WTC11 (cell line): ENCODE measurements at regions not wholly inside any gene's neighbourhood (a gene's known extent, or its start where the extent isn't known, plus 50 kb on each side); places are given as distances from the start of the nearest gene placed in this dataset.

Experiments
- CTCF ChIP-seq: fragments of 200-600 bp; IDR thresholded peaks from 2 replicates; pipeline ENCODE4 v1.8.0; 2022; ENCODE audit warnings: antibody characterized with exemption
- HMGA2 ChIP-seq: fragments of 250-450 bp; sonication (Bioruptor Pico); IDR thresholded peaks from 2 replicates; pipeline ENCODE4 v1.4.0; 2021; ENCODE audit warnings: mild to moderate bottlenecking, moderate library complexity
- JUN ChIP-seq: sonication (generic); formaldehyde crosslinking; IDR thresholded peaks from 2 replicates; pipeline ENCODE4 v1.8.0; 2023; ENCODE audit warnings: mild to moderate bottlenecking, missing genetic modification reagents
- NR3C1 ChIP-seq: sonication (generic); formaldehyde crosslinking; conservative IDR thresholded peaks from 2 replicates; pipeline ENCODE4 v1.8.1; 2023; ENCODE audit warnings: low read depth, mild to moderate bottlenecking, missing genetic modification reagents
- ZNF423 ChIP-seq: fragments of 250-450 bp; sonication (Bioruptor Pico); IDR thresholded peaks from 2 replicates; pipeline ENCODE4 v2.1.2; 2022; ENCODE audit warnings: mild to moderate bottlenecking, moderate library complexity

- no peak for TF ChIP-seq NR3C1 (CRISPR knock-in tag)
- no peak for TF ChIP-seq CTCF
- no peak for TF ChIP-seq ZNF423 (CRISPR knock-in tag)
- no peak for TF ChIP-seq HMGA2 (CRISPR knock-in tag)
- TF ChIP-seq JUN (CRISPR knock-in tag) = no peak
Observed at GRCh38 chr2:54377901-54378493, 78.1 kb upstream of the SPTBN1 start.
